GM12878 (cell line): ENCODE measurements at regions not wholly inside any gene's neighbourhood (a gene's known extent, or its start where the extent isn't known, plus 50 kb on each side); places are given as distances from the start of the nearest gene placed in this dataset.

Source experiments
- ATAC-seq: fragments of 200-7000 bp; cut with Tn5 transposase; 3 replicates; pipeline ENCODE4 v1.9.1; 2020; ENCODE audit warnings: mild to moderate bottlenecking, moderate library complexity
- BruUV-seq: library from RNA; stranded (reverse); fragments of 400-500 nt; replicated peaks from 2 replicates; lab custom pipeline; 2021; lab: Mats Ljungman, UMichigan
- CTCF ChIA-PET: fragments of 300-600 bp; sonication (Branson Sonifier 250); formaldehyde crosslinking; extraction: SDS; loops from one replicate; lab custom pipeline; 2021; ENCODE audit warnings: inconsistent platforms; lab: Yijun Ruan, JAX
- POLR2A ChIA-PET: fragments of 350-600 bp; formaldehyde crosslinking; extraction: SDS; loops from one replicate; lab custom pipeline; 2021; ENCODE audit warnings: inconsistent platforms; lab: Charles Lee
- RAD21 ChIA-PET: fragments of 300-600 bp; sonication (Branson Sonifier 250); formaldehyde crosslinking; loops from one replicate; lab custom pipeline; 2023; ENCODE audit warnings: antibody characterized with exemption; ENCODE audit not compliant: unreplicated experiment; lab: Charles Lee
- SMC1A ChIA-PET: fragments of 300-600 bp; sonication (Branson Sonifier 250); formaldehyde crosslinking; loops from one replicate; lab custom pipeline; 2023; ENCODE audit not compliant: unreplicated experiment, uncharacterized antibody; lab: Charles Lee
- DNase-seq: peaks from one replicate; pipeline ENCODE4 v3.0.0-alpha.2; 2011; ENCODE audit warnings: low read depth, low spot score
- FAIRE-seq: peaks from 3 replicates; lab custom pipeline; 2011; peaks lifted over from hg19 to GRCh38; lab: Jason Lieb, UNC
- H2AFZ ChIP-seq: 2 replicates; pipeline ENCODE4 v1.6.0; 2011; ENCODE audit warnings: low read depth, low read length, control low read depth; ENCODE audit not compliant: control insufficient read depth
- H3K27ac ChIP-seq: 2 replicates; pipeline ENCODE4 v1.5.1; 2011; ENCODE audit warnings: control low read depth; ENCODE audit not compliant: control insufficient read depth, insufficient read depth
- H3K27me3 ChIP-seq, 2 experiments: replicated peaks in 1 of 2; 2 replicates each; pipeline versions ENCODE4 v1.6.0 to v1.6.1; 2011; ENCODE audit warnings: low read length in 1 of 2; ENCODE audit not compliant: control insufficient read depth in 2 of 2, insufficient read depth in 2 of 2
- H3K36me3 ChIP-seq, 2 experiments: 2 replicates each; pipeline ENCODE4 v1.5.1; 2011; ENCODE audit warnings: low read length in 1 of 2; ENCODE audit not compliant: control insufficient read depth in 2 of 2, insufficient read depth in 2 of 2
- H3K4me1 ChIP-seq: 2 replicates; pipeline ENCODE4 v1.6.1; 2011; ENCODE audit warnings: mild to moderate bottlenecking, low read length, moderate library complexity, mixed read lengths; ENCODE audit not compliant: control insufficient read depth, insufficient read depth
- H3K4me2 ChIP-seq: 2 replicates; pipeline ENCODE4 v1.6.0; 2011; ENCODE audit warnings: control low read depth; ENCODE audit not compliant: control insufficient read depth, insufficient read depth
- H3K4me3 ChIP-seq: fragments of 200-600 bp; sonication (generic); 2 replicates; pipeline ENCODE4 v1.5.1; 2016
- H3K79me2 ChIP-seq: 2 replicates; pipeline ENCODE4 v1.6.0; 2011; ENCODE audit warnings: low read length; ENCODE audit not compliant: control insufficient read depth, insufficient read depth
- H3K9ac ChIP-seq: 2 replicates; pipeline ENCODE4 v1.8.0; 2011; ENCODE audit warnings: low read length, control low read depth, mixed read lengths; ENCODE audit not compliant: control insufficient read depth, insufficient read depth
- H3K9me3 ChIP-seq: replicated peaks from 3 replicates; pipeline ENCODE4 v1.5.1; 2011; ENCODE audit warnings: mild to moderate bottlenecking, low read length; ENCODE audit not compliant: control insufficient read depth, insufficient read depth
- H4K20me1 ChIP-seq: 2 replicates; pipeline ENCODE4 v1.6.0; 2011; ENCODE audit not compliant: control insufficient read depth, insufficient read depth
- IKZF1 ChIP-seq: fragments of 450-650 bp; conservative IDR thresholded peaks from 2 replicates; pipeline ENCODE4 v1.6.1; 2017; ENCODE audit warnings: antibody characterized with exemption, mild to moderate bottlenecking
- NFIC ChIP-seq: IDR thresholded peaks from 2 replicates; pipeline ENCODE4 v1.6.1; 2012; ENCODE audit warnings: low read depth, mild to moderate bottlenecking, inconsistent platforms, low read length, moderate library complexity
- PML ChIP-seq: IDR thresholded peaks from 2 replicates; pipeline ENCODE4 v1.6.1; 2012; ENCODE audit warnings: low read length, inconsistent platforms
- RBBP5 ChIP-seq: fragments of 200-600 bp; sonication (generic); conservative IDR thresholded peaks from 2 replicates; pipeline ENCODE4 v1.6.1; 2016
- WGBS: methylation state at CpG from one replicate; pipeline ENCODE4 v1.1.6; 2016; ENCODE audit warnings: low lambda C conversion rate; ENCODE audit not compliant: insufficient replicate concordance, insufficient coverage; ENCODE audit errors: missing lambda C conversion rate; 5-methylcytosine and 5-hydroxymethylcytosine counted together
- in situ Hi-C: fragments of 300-500 bp; cut with MboI; formaldehyde crosslinking; loops from 9 replicates; pipeline ENCODE4 v1.14.3; 2018; ENCODE audit warnings: mixed read lengths
- intact Hi-C: fragments of 100-400 bp; cut with micrococcal nuclease; formaldehyde crosslinking; loops from one replicate; pipeline ENCODE4 v1.14.2; 2022; ENCODE audit not compliant: unreplicated experiment
- TF ChIP-seq, protein P1 (sequence below): IDR thresholded peaks from 2 replicates; pipeline ENCODE4 v1.6.1; 2011; ENCODE audit warnings: mild to moderate bottlenecking, low read depth, low read length, moderate library complexity; ENCODE audit not compliant: insufficient replicate concordance
- TF ChIP-seq, protein P2 (sequence below): fragments of 450-650 bp; formaldehyde crosslinking; IDR thresholded peaks from 2 replicates; pipeline ENCODE4 v1.5.0; 2022; ENCODE audit warnings: mild to moderate bottlenecking, missing genetic modification characterization
- TF ChIP-seq, protein P3 (sequence below): fragments of 450-650 bp; IDR thresholded peaks from 2 replicates; pipeline ENCODE4 v1.6.1; 2017; ENCODE audit warnings: mild to moderate bottlenecking, moderate library complexity
- TF ChIP-seq, protein P4 (sequence below): fragments of 450-650 bp; IDR thresholded peaks from 2 replicates; pipeline ENCODE4 v1.6.1; 2017; ENCODE audit warnings: mild to moderate bottlenecking, moderate library complexity

DNA sequence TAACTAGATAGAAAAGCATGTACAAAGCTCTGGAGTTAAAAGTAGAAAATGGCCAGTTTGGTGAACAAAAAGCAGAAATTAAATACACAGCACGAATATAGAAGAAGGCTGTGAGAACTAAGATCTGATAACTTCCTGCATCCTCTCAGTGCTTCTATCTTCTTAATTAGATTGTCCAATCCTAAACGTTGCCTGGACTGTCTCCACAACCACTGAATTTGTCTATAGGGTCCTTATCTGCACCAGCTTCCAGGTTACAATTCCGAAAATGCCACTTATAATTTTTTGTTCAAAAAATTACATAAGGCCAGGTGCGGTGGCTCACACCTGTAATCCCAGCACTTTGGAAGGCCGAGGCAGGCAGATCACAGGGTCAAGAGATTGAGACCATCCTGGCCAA, 626.3 kb downstream of the TBL1XR1 start:
- WGBS = 23% methylated on average over 5 of the region's 5 CpGs

More for the DNA sequence above, 626.3 kb downstream of the TBL1XR1 start:
- H4K20me1 ChIP-seq = no peaks in the 10 kb centered on the region
- no peaks in the 10 kb centered on the region for H3K4me1 ChIP-seq
- no peaks in the 10 kb centered on the region for H3K27me3 ChIP-seq
- POLR2A ChIA-PET = no interaction called here
- H3K9ac ChIP-seq = no peak overlapping the region
- no peaks in the 10 kb centered on the region for H3K36me3 ChIP-seq
- DNase-seq (no peak), ATAC-seq (no peak), FAIRE-seq (no peak)
- CTCF ChIA-PET = no interaction called here
- TF ChIP-seq, protein P1, sequence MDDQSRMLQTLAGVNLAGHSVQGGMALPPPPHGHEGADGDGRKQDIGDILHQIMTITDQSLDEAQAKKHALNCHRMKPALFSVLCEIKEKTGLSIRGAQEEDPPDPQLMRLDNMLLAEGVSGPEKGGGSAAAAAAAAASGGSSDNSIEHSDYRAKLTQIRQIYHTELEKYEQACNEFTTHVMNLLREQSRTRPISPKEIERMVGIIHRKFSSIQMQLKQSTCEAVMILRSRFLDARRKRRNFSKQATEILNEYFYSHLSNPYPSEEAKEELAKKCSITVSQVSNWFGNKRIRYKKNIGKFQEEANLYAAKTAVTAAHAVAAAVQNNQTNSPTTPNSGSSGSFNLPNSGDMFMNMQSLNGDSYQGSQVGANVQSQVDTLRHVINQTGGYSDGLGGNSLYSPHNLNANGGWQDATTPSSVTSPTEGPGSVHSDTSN = no peak
- TF ChIP-seq PML = no peak
- TF ChIP-seq, protein P2, sequence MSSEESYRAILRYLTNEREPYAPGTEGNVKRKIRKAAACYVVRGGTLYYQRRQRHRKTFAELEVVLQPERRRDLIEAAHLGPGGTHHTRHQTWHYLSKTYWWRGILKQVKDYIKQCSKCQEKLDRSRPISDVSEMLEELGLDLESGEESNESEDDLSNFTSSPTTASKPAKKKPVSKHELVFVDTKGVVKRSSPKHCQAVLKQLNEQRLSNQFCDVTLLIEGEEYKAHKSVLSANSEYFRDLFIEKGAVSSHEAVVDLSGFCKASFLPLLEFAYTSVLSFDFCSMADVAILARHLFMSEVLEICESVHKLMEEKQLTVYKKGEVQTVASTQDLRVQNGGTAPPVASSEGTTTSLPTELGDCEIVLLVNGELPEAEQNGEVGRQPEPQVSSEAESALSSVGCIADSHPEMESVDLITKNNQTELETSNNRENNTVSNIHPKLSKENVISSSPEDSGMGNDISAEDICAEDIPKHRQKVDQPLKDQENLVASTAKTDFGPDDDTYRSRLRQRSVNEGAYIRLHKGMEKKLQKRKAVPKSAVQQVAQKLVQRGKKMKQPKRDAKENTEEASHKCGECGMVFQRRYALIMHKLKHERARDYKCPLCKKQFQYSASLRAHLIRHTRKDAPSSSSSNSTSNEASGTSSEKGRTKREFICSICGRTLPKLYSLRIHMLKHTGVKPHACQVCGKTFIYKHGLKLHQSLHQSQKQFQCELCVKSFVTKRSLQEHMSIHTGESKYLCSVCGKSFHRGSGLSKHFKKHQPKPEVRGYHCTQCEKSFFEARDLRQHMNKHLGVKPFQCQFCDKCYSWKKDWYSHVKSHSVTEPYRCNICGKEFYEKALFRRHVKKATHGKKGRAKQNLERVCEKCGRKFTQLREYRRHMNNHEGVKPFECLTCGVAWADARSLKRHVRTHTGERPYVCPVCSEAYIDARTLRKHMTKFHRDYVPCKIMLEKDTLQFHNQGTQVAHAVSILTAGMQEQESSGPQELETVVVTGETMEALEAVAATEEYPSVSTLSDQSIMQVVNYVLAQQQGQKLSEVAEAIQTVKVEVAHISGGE (CRISPR knock-in tag) = no peak
- TF ChIP-seq, protein P3, sequence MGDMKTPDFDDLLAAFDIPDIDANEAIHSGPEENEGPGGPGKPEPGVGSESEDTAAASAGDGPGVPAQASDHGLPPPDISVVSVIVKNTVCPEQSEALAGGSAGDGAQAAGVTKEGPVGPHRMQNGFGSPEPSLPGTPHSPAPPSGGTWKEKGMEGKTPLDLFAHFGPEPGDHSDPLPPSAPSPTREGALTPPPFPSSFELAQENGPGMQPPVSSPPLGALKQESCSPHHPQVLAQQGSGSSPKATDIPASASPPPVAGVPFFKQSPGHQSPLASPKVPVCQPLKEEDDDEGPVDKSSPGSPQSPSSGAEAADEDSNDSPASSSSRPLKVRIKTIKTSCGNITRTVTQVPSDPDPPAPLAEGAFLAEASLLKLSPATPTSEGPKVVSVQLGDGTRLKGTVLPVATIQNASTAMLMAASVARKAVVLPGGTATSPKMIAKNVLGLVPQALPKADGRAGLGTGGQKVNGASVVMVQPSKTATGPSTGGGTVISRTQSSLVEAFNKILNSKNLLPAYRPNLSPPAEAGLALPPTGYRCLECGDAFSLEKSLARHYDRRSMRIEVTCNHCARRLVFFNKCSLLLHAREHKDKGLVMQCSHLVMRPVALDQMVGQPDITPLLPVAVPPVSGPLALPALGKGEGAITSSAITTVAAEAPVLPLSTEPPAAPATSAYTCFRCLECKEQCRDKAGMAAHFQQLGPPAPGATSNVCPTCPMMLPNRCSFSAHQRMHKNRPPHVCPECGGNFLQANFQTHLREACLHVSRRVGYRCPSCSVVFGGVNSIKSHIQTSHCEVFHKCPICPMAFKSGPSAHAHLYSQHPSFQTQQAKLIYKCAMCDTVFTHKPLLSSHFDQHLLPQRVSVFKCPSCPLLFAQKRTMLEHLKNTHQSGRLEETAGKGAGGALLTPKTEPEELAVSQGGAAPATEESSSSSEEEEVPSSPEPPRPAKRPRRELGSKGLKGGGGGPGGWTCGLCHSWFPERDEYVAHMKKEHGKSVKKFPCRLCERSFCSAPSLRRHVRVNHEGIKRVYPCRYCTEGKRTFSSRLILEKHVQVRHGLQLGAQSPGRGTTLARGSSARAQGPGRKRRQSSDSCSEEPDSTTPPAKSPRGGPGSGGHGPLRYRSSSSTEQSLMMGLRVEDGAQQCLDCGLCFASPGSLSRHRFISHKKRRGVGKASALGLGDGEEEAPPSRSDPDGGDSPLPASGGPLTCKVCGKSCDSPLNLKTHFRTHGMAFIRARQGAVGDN = no peak
- no peak for TF ChIP-seq RBBP5
- no peak for TF ChIP-seq NFIC
- no peak for TF ChIP-seq IKZF1
- TF ChIP-seq, protein P4, sequence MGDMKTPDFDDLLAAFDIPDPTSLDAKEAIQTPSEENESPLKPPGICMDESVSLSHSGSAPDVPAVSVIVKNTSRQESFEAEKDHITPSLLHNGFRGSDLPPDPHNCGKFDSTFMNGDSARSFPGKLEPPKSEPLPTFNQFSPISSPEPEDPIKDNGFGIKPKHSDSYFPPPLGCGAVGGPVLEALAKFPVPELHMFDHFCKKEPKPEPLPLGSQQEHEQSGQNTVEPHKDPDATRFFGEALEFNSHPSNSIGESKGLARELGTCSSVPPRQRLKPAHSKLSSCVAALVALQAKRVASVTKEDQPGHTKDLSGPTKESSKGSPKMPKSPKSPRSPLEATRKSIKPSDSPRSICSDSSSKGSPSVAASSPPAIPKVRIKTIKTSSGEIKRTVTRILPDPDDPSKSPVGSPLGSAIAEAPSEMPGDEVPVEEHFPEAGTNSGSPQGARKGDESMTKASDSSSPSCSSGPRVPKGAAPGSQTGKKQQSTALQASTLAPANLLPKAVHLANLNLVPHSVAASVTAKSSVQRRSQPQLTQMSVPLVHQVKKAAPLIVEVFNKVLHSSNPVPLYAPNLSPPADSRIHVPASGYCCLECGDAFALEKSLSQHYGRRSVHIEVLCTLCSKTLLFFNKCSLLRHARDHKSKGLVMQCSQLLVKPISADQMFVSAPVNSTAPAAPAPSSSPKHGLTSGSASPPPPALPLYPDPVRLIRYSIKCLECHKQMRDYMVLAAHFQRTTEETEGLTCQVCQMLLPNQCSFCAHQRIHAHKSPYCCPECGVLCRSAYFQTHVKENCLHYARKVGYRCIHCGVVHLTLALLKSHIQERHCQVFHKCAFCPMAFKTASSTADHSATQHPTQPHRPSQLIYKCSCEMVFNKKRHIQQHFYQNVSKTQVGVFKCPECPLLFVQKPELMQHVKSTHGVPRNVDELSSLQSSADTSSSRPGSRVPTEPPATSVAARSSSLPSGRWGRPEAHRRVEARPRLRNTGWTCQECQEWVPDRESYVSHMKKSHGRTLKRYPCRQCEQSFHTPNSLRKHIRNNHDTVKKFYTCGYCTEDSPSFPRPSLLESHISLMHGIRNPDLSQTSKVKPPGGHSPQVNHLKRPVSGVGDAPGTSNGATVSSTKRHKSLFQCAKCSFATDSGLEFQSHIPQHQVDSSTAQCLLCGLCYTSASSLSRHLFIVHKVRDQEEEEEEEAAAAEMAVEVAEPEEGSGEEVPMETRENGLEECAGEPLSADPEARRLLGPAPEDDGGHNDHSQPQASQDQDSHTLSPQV = no peak
- in situ Hi-C loops (no loop called here), intact Hi-C loops (no loop called here)
- RAD21 ChIA-PET = no interaction called here
- SMC1A ChIA-PET = no interaction called here
- no peak overlapping the region for H3K27ac ChIP-seq
- H3K79me2 ChIP-seq = no peaks in the 10 kb centered on the region
- H3K4me3 ChIP-seq = no peak overlapping the region
- H3K9me3 ChIP-seq = no peaks in the 10 kb centered on the region
- H2AFZ ChIP-seq = no peak overlapping the region
- H3K4me2 ChIP-seq = no peak overlapping the region
- BruUV-seq = no TSS peak
